HFF-Myc (cell line): ENCODE measurements at regions not wholly inside any gene's neighbourhood (a gene's known extent, or its start where the extent isn't known, plus 50 kb on each side); places are given as distances from the start of the nearest gene placed in this dataset.

ENCODE experiments used
- DNase-seq: peaks from one replicate; pipeline ENCODE4 v3.0.0-alpha.2; 2011; ENCODE audit warnings: low read depth; ENCODE audit errors: extremely low read depth
- H3K4me3 ChIP-seq: replicated peaks from 2 replicates; pipeline ENCODE4 v1.5.1; 2011; ENCODE audit warnings: low read depth, mild to moderate bottlenecking, control low read depth, low read length
- TF ChIP-seq, protein P1 (sequence below): IDR thresholded peaks from 2 replicates; pipeline ENCODE4 v1.5.1; 2012; ENCODE audit warnings: mild to moderate bottlenecking, low read depth, low read length, control low read depth; ENCODE audit errors: missing control alignments

DNA sequence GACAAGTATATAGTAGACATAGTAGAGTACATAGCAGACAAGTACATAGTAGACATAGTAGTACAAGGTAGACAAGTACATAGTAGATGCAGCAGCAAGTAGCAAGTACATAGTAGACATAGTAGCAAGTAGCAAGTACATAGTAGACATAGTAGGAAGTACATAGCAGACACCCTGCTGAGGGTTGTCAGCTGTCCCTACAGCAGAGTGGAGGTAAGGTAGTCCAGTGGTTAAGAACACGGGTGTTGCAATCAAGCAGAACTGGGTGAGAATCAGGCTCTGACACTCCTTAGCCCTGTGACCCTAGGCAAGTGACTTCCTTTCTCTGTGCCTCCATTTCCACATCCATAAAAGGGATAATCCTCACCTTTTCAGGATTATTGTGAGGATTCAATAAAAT, 94.7 kb downstream of the NOG start:
- no peak overlapping the region for H3K4me3 ChIP-seq
- DNase-seq, result no peak
- TF ChIP-seq, protein P1, sequence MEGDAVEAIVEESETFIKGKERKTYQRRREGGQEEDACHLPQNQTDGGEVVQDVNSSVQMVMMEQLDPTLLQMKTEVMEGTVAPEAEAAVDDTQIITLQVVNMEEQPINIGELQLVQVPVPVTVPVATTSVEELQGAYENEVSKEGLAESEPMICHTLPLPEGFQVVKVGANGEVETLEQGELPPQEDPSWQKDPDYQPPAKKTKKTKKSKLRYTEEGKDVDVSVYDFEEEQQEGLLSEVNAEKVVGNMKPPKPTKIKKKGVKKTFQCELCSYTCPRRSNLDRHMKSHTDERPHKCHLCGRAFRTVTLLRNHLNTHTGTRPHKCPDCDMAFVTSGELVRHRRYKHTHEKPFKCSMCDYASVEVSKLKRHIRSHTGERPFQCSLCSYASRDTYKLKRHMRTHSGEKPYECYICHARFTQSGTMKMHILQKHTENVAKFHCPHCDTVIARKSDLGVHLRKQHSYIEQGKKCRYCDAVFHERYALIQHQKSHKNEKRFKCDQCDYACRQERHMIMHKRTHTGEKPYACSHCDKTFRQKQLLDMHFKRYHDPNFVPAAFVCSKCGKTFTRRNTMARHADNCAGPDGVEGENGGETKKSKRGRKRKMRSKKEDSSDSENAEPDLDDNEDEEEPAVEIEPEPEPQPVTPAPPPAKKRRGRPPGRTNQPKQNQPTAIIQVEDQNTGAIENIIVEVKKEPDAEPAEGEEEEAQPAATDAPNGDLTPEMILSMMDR, result no peak

- H3K4me3 ChIP-seq, result no peak overlapping the region
- DNase-seq, result no peak
- TF ChIP-seq, protein P1, result no peak
These were observed 97.2 kb downstream of the NOG start for GRCh38 chr17:56690441-56691291.

- TF ChIP-seq, protein P1, result no peak
- DNase-seq, result no peak
- H3K4me3 ChIP-seq, result no peak overlapping the region
These were observed 101.3 kb downstream of the NOG start for GRCh38 chr17:56694825-56695224.

- TF ChIP-seq, protein P1, result no peak
- no peak overlapping the region for H3K4me3 ChIP-seq
- DNase-seq, result no peak
These were observed 103.7 kb downstream of the NOG start for GRCh38 chr17:56697190-56697589.

GRCh38 chr17:56699186-56699894, 105.8 kb downstream of the NOG start:
- DNase-seq, result peak; percentile 97
- no peak overlapping the region for H3K4me3 ChIP-seq
- TF ChIP-seq, protein P1, result no peak

- H3K4me3 ChIP-seq, result no peak overlapping the region
- no peak for DNase-seq
- TF ChIP-seq, protein P1, result no peak
These were observed 107.5 kb downstream of the NOG start for GRCh38 chr17:56700919-56701420.
